MM.1S (cell line): ENCODE measurements at regions not wholly inside any gene's neighbourhood (a gene's known extent, or its start where the extent isn't known, plus 50 kb on each side); places are given as distances from the start of the nearest gene placed in this dataset.

Experiments
- DNase-seq: peaks from one replicate; pipeline ENCODE4 v3.0.0-alpha.2; 2015
- H2AFZ ChIP-seq: fragments of 300-600 bp; sonication (generic); 2 replicates; pipeline ENCODE4 v1.6.0; 2016; ENCODE audit warnings: antibody characterized with exemption, low read length
- H3F3A ChIP-seq: fragments of 300-600 bp; sonication (generic); 2 replicates; pipeline ENCODE4 v1.6.1; 2016; ENCODE audit warnings: mild to moderate bottlenecking, antibody characterized with exemption, low read length, moderate library complexity, mixed read lengths; ENCODE audit not compliant: insufficient read depth
- H3K27ac ChIP-seq: fragments of 300-600 bp; sonication (generic); 2 replicates; pipeline ENCODE4 v1.5.1; 2016; ENCODE audit warnings: mild to moderate bottlenecking, low read length
- H3K27me3 ChIP-seq: fragments of 300-600 bp; sonication (generic); replicated peaks from 2 replicates; pipeline ENCODE4 v1.6.0; 2016; ENCODE audit warnings: low read length; ENCODE audit not compliant: insufficient read depth
- H3K36me3 ChIP-seq: fragments of 300-600 bp; sonication (generic); replicated peaks from 2 replicates; pipeline ENCODE4 v1.6.1; 2016; ENCODE audit warnings: mild to moderate bottlenecking, low read length, mixed read lengths; ENCODE audit not compliant: insufficient read depth
- H3K4me1 ChIP-seq: fragments of 300-600 bp; sonication (generic); 2 replicates; pipeline ENCODE4 v1.6.1; 2016; ENCODE audit warnings: low read length, mixed read lengths
- H3K4me2 ChIP-seq: fragments of 300-600 bp; sonication (generic); 2 replicates; pipeline ENCODE4 v1.6.0; 2016; ENCODE audit warnings: low read depth, low read length
- H3K4me3 ChIP-seq: fragments of 300-600 bp; sonication (generic); 2 replicates; pipeline ENCODE4 v1.5.1; 2016; ENCODE audit warnings: low read length, mixed read lengths
- H3K79me2 ChIP-seq: fragments of 300-600 bp; sonication (generic); 2 replicates; pipeline ENCODE4 v1.6.1; 2016; ENCODE audit warnings: mixed run types, low read length, mixed read lengths
- H3K9ac ChIP-seq: fragments of 300-600 bp; sonication (generic); 2 replicates; pipeline ENCODE4 v1.6.1; 2016; ENCODE audit warnings: low read length, mixed read lengths
- H3K9me2 ChIP-seq: fragments of 300-600 bp; sonication (generic); replicated peaks from 2 replicates; pipeline ENCODE4 v1.6.1; 2016; ENCODE audit warnings: mild to moderate bottlenecking, low read length, mixed read lengths; ENCODE audit not compliant: insufficient read depth
- H3K9me3 ChIP-seq: fragments of 300-600 bp; sonication (generic); replicated peaks from 2 replicates; pipeline ENCODE4 v1.6.1; 2016; ENCODE audit warnings: mild to moderate bottlenecking, low read length, mixed read lengths; ENCODE audit not compliant: insufficient read depth
- H4K20me1 ChIP-seq: fragments of 300-600 bp; sonication (generic); 2 replicates; pipeline ENCODE4 v1.6.1; 2016; ENCODE audit warnings: mild to moderate bottlenecking, low read length, moderate library complexity, mixed read lengths; ENCODE audit not compliant: insufficient read depth
- EZH2 ChIP-seq: fragments of 300-600 bp; sonication (generic); optimal IDR thresholded peaks from 2 replicates; pipeline ENCODE3; 2017; ENCODE audit warnings: low read depth, mild to moderate bottlenecking, antibody characterized with exemption, low read length, mixed read lengths
- EZH2phosphoT487 ChIP-seq: fragments of 300-600 bp; sonication (generic); IDR thresholded peaks from 2 replicates; pipeline ENCODE4 v1.6.1; 2018; ENCODE audit warnings: antibody characterized with exemption, low read length
- TF ChIP-seq, protein P1 (sequence below): fragments of 300-600 bp; sonication (generic); IDR thresholded peaks from 2 replicates; pipeline ENCODE4 v1.5.1; 2016; ENCODE audit warnings: antibody characterized with exemption, low read length, mixed read lengths

DNA sequence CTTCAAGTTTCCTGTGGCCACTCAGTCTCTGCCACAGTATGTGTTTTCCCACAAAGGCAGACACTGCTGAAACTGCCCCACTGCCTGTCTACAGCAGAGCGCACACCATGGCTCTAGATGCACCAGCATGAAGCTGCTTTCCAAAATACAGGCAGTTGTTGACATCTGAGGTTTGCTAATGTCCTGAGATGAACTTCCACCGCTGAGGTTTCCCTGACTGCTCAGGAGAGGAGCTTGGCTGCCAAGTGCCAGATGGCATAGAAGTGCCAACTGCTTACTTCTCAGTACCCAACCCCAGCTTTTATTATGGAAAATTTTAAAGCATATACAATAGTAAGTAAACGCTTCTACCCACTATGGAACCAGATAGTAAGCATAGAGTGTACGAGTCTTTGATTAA, 61.0 kb upstream of the EXOC1L start:
- Histone ChIP-seq H3K9me2 (no peaks in the 10 kb centered on the region), H3K79me2 (no peaks in the 10 kb centered on the region), H4K20me1 (no peaks in the 10 kb centered on the region), H3F3A (no peaks in the 10 kb centered on the region), H3K27me3 (no peaks in the 10 kb centered on the region), H3K4me3 (no peak overlapping the region), H3K9me3 (no peaks in the 10 kb centered on the region), H3K9ac (no peak overlapping the region), H3K4me1 (no peaks in the 10 kb centered on the region), H3K27ac (no peak overlapping the region), H2AFZ (no peak overlapping the region), H3K4me2 (no peak overlapping the region), H3K36me3 (no peaks in the 10 kb centered on the region)
- TF ChIP-seq EZH2phosphoT487 (no peak), EZH2 (no peak)
- TF ChIP-seq, protein P1, sequence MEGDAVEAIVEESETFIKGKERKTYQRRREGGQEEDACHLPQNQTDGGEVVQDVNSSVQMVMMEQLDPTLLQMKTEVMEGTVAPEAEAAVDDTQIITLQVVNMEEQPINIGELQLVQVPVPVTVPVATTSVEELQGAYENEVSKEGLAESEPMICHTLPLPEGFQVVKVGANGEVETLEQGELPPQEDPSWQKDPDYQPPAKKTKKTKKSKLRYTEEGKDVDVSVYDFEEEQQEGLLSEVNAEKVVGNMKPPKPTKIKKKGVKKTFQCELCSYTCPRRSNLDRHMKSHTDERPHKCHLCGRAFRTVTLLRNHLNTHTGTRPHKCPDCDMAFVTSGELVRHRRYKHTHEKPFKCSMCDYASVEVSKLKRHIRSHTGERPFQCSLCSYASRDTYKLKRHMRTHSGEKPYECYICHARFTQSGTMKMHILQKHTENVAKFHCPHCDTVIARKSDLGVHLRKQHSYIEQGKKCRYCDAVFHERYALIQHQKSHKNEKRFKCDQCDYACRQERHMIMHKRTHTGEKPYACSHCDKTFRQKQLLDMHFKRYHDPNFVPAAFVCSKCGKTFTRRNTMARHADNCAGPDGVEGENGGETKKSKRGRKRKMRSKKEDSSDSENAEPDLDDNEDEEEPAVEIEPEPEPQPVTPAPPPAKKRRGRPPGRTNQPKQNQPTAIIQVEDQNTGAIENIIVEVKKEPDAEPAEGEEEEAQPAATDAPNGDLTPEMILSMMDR = no peak
- no peak for DNase-seq

DNA sequence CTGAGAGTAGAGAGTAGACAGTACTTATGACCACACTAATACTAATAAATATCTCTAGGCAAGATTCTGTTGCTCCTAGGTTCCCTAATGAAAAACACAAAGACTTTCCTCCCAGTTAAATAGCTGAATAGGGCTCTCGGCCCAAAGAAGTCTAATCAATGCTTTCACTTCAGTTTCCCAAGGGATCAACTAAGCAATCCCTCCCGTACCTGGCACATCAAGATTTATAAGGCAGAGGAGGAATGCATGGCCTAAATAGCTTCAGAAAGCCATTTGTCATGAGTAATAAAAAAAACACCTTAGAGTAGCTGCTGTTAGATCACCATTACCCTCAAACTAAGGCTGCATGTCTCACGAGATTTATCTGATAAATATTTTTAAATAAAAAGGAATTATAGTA, 56.8 kb upstream of the EXOC1L start:
- H3K79me2 ChIP-seq = no peaks in the 10 kb centered on the region
- TF ChIP-seq, protein P1 = no peak
- TF ChIP-seq EZH2phosphoT487 = no peak
- TF ChIP-seq EZH2 = no peak
- H3K4me1 ChIP-seq = no peaks in the 10 kb centered on the region
- no peaks in the 10 kb centered on the region for H3K27me3 ChIP-seq
- H3K9ac ChIP-seq = no peak overlapping the region
- H2AFZ ChIP-seq = no peak overlapping the region
- H4K20me1 ChIP-seq = no peaks in the 10 kb centered on the region
- no peak for DNase-seq
- H3K9me3 ChIP-seq = no peaks in the 10 kb centered on the region
- no peaks in the 10 kb centered on the region for H3K9me2 ChIP-seq
- no peak overlapping the region for H3K4me3 ChIP-seq
- H3K36me3 ChIP-seq = no peaks in the 10 kb centered on the region
- H3K4me2 ChIP-seq = no peak overlapping the region
- no peaks in the 10 kb centered on the region for H3F3A ChIP-seq
- no peak overlapping the region for H3K27ac ChIP-seq

DNA sequence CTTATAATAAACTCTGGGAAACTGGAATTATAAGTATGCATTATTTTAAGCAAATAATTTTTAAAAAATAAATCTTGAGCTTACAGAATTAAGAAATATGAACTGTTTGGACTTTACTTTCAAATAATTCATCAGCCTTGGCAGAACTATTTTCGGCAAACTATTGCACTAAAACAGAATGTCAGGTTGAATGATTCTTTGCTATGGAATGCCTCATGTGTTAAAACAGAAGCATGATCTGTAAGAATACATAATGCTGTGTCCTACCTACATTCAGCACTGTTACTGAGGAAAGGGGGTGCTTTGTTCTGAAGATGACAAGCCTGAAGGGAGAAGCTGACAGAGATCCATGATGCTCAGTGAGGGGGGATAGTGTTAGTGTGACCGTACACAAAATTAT, 55.6 kb upstream of the EXOC1L start:
- Histone ChIP-seq H3K9me3 (no peaks in the 10 kb centered on the region), H2AFZ (no peak overlapping the region), H3K9ac (no peak overlapping the region), H3K27me3 (no peaks in the 10 kb centered on the region), H3F3A (no peaks in the 10 kb centered on the region), H3K4me3 (no peak overlapping the region), H3K4me1 (no peaks in the 10 kb centered on the region), H3K9me2 (no peaks in the 10 kb centered on the region), H3K27ac (no peak overlapping the region), H3K36me3 (no peaks in the 10 kb centered on the region), H4K20me1 (no peaks in the 10 kb centered on the region), H3K4me2 (no peak overlapping the region), H3K79me2 (no peaks in the 10 kb centered on the region)
- DNase-seq = no peak
- TF ChIP-seq EZH2 (no peak), EZH2phosphoT487 (no peak)
- TF ChIP-seq, protein P1 = no peak
